MM.1S (cell line): ENCODE measurements at regions not wholly inside any gene's neighbourhood (a gene's known extent, or its start where the extent isn't known, plus 50 kb on each side); places are given as distances from the start of the nearest gene placed in this dataset.

Experiments used
- EZH2 ChIP-seq: fragments of 300-600 bp; sonication (generic); optimal IDR thresholded peaks from 2 replicates; pipeline ENCODE3; 2017; ENCODE audit warnings: low read depth, mild to moderate bottlenecking, antibody characterized with exemption, low read length, mixed read lengths
- EZH2phosphoT487 ChIP-seq: fragments of 300-600 bp; sonication (generic); IDR thresholded peaks from 2 replicates; pipeline ENCODE4 v1.6.1; 2018; ENCODE audit warnings: antibody characterized with exemption, low read length
- TF ChIP-seq, protein P1 (sequence below): fragments of 300-600 bp; sonication (generic); IDR thresholded peaks from 2 replicates; pipeline ENCODE4 v1.5.1; 2016; ENCODE audit warnings: antibody characterized with exemption, low read length, mixed read lengths

DNA sequence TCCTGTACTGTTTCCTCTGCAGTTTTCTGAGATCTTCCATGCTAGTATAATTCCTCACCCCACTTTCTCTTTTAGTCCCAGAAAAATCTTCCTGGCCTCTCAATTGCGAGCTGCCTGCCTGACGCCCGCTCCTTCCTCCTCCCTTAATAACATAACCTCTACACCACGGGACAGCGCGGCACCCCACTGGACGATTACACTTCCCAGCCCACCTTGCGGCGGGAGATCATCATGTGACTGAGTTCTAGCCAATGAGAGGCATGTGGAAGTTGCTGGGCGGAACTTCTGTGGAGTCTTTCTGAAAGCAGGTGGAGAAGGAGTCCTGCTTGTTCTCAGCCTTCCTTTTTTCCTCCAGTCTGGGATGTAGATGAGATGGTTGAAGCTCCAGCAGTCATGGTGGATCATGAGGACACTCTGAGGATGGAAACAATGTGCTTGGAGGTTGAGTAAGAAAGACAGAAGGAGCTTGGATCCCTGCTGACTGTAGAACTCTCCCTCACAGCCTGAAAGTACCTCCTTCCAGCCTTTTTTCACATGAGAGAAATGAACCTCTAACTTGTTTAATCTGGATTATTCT lies 133.6 kb upstream of the VRK1 start:
- TF ChIP-seq, protein P1, sequence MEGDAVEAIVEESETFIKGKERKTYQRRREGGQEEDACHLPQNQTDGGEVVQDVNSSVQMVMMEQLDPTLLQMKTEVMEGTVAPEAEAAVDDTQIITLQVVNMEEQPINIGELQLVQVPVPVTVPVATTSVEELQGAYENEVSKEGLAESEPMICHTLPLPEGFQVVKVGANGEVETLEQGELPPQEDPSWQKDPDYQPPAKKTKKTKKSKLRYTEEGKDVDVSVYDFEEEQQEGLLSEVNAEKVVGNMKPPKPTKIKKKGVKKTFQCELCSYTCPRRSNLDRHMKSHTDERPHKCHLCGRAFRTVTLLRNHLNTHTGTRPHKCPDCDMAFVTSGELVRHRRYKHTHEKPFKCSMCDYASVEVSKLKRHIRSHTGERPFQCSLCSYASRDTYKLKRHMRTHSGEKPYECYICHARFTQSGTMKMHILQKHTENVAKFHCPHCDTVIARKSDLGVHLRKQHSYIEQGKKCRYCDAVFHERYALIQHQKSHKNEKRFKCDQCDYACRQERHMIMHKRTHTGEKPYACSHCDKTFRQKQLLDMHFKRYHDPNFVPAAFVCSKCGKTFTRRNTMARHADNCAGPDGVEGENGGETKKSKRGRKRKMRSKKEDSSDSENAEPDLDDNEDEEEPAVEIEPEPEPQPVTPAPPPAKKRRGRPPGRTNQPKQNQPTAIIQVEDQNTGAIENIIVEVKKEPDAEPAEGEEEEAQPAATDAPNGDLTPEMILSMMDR = no peak
- no peak for TF ChIP-seq EZH2phosphoT487
- no peak for TF ChIP-seq EZH2
